HepG2 (cell line): ENCODE measurements at regions not wholly inside any gene's neighbourhood (a gene's known extent, or its start where the extent isn't known, plus 50 kb on each side); places are given as distances from the start of the nearest gene placed in this dataset.

Experiments
- ATAC-seq: fragments of 200-7000 bp; cut with Tn5 transposase; 3 replicates; pipeline ENCODE4 v1.9.1; 2020; ENCODE audit warnings: mild to moderate bottlenecking, moderate library complexity
- BruUV-seq: library from RNA; stranded (reverse); fragments of 400-500 nt; replicated peaks from 2 replicates; lab custom pipeline; 2021; lab: Mats Ljungman, UMichigan
- CTCF ChIA-PET: fragments of 300-600 bp; formaldehyde crosslinking; extraction: SDS; loops from one replicate; lab custom pipeline; 2021; ENCODE audit warnings: low total read pairs, inconsistent platforms, low intra/inter-chr PET ratio; lab: Yijun Ruan, JAX
- POLR2A ChIA-PET: fragments of 350-600 bp; sonication (Branson Sonifier 250); formaldehyde crosslinking; loops from one replicate; lab custom pipeline; 2020; ENCODE audit warnings: antibody characterized with exemption, inconsistent platforms; lab: Yijun Ruan, JAX
- DNase-seq: peaks from one replicate; pipeline ENCODE4 v3.0.0-alpha.2; 2015; ENCODE audit warnings: low spot score
- FAIRE-seq: peaks from 3 replicates; lab custom pipeline; 2011; peaks lifted over from hg19 to GRCh38; lab: Jason Lieb, UNC
- H2AFZ ChIP-seq: one replicate; pipeline ENCODE4 v1.6.1; 2011; ENCODE audit warnings: low read length, inconsistent platforms
- H3K27ac ChIP-seq: fragments of 300-600 bp; 3 replicates; pipeline ENCODE4 v1.8.0; 2011; ENCODE audit warnings: mixed run types, mild to moderate bottlenecking, mixed read lengths, low read length, inconsistent platforms; ENCODE audit not compliant: insufficient read depth; ENCODE audit errors: extremely low read length
- H3K27me3 ChIP-seq, 2 experiments: fragments of 200-600 bp in 1 of 2; 2 replicates in 1 of 2; 3 replicates in 1 of 2; pipeline versions ENCODE4 v1.6.0 to v1.8.0; 2011; ENCODE audit warnings: low read length in 2 of 2, mild to moderate bottlenecking in 2 of 2, moderate library complexity in 2 of 2, inconsistent platforms in 1 of 2; ENCODE audit not compliant: insufficient read depth in 2 of 2, control insufficient read depth in 1 of 2
- H3K36me3 ChIP-seq, 2 experiments: fragments of 200-600 bp in 1 of 2; replicated peaks in 1 of 2; 2 replicates in 1 of 2; 3 replicates in 1 of 2; pipeline versions ENCODE4 v1.5.1 to v1.8.0; 2011; ENCODE audit warnings: low read length in 2 of 2, inconsistent platforms in 1 of 2; ENCODE audit not compliant: insufficient read depth in 2 of 2, control insufficient read depth in 1 of 2
- H3K4me1 ChIP-seq: 2 replicates; pipeline ENCODE4 v1.5.1; 2012; ENCODE audit warnings: low read length, inconsistent platforms; ENCODE audit not compliant: insufficient read depth
- H3K4me2 ChIP-seq: 2 replicates; pipeline ENCODE4 v1.6.0; 2011; ENCODE audit warnings: low read depth, low read length, inconsistent platforms
- H3K4me3 ChIP-seq, 3 experiments: fragments of 200-600 bp in 1 of 3; sonication (generic), shearing (Covaris generic) in 1 of 3; replicated peaks in 1 of 3; 2 replicates each; pipeline ENCODE4 v1.5.1; 2011 to 2016; ENCODE audit warnings: low read length in 3 of 3, inconsistent platforms in 2 of 3, low read depth in 2 of 3, mild to moderate bottlenecking in 2 of 3, control low read depth in 1 of 3, mixed read lengths in 1 of 3; ENCODE audit not compliant: insufficient read depth in 1 of 3
- H3K79me2 ChIP-seq: one replicate; pipeline ENCODE4 v1.6.1; 2011; ENCODE audit warnings: low read length, inconsistent platforms; ENCODE audit not compliant: insufficient read depth
- H3K9ac ChIP-seq: 2 replicates; pipeline ENCODE4 v1.6.0; 2011; ENCODE audit warnings: mild to moderate bottlenecking, low read depth, low read length, inconsistent platforms; ENCODE audit not compliant: insufficient read depth
- H3K9me3 ChIP-seq: 2 replicates; pipeline ENCODE4 v1.5.1; 2012; ENCODE audit warnings: mild to moderate bottlenecking, low read length
- H4K20me1 ChIP-seq: 2 replicates; pipeline ENCODE4 v1.6.0; 2011; ENCODE audit warnings: inconsistent platforms, mild to moderate bottlenecking, low read length, moderate library complexity; ENCODE audit not compliant: insufficient read depth
- ATF1 ChIP-seq: IDR thresholded peaks from 2 replicates; pipeline ENCODE4 v1.6.1; 2016; ENCODE audit warnings: mild to moderate bottlenecking, control low read depth
- CBFB ChIP-seq: sonication (generic); formaldehyde crosslinking; IDR thresholded peaks from 2 replicates; pipeline ENCODE4 v1.4.0; 2020; ENCODE audit warnings: missing genetic modification reagents
- HES4 ChIP-seq: sonication (generic); formaldehyde crosslinking; IDR thresholded peaks from 2 replicates; pipeline ENCODE4 v1.9.0; 2021; ENCODE audit warnings: mild to moderate bottlenecking, missing genetic modification reagents, borderline replicate concordance
- MAX ChIP-seq: IDR thresholded peaks from 2 replicates; pipeline ENCODE4 v1.6.1; 2012; ENCODE audit warnings: inconsistent platforms
- MBD4 ChIP-seq: IDR thresholded peaks from 2 replicates; pipeline ENCODE4 v1.6.1; 2012; ENCODE audit warnings: low read length, inconsistent platforms, borderline replicate concordance
- REXO4 ChIP-seq: sonication (generic); formaldehyde crosslinking; IDR thresholded peaks from 2 replicates; pipeline ENCODE4 v1.8.0; 2022; ENCODE audit warnings: missing genetic modification reagents, mild to moderate bottlenecking, borderline replicate concordance
- SALL2 ChIP-seq: sonication (generic); formaldehyde crosslinking; IDR thresholded peaks from 2 replicates; pipeline ENCODE4 v1.8.1; 2023; ENCODE audit warnings: mild to moderate bottlenecking, missing genetic modification reagents, inconsistent platforms
- SMARCC2 ChIP-seq: fragments of 450-650 bp; IDR thresholded peaks from 2 replicates; pipeline ENCODE4 v1.6.1; 2017; ENCODE audit warnings: antibody characterized with exemption, mild to moderate bottlenecking
- TAF15 ChIP-seq: fragments of 200-400 bp; formaldehyde crosslinking; IDR thresholded peaks from one replicate; pipeline ENCODE4 v1.6.1; 2018; ENCODE audit warnings: mild to moderate bottlenecking, low read depth, low read length; ENCODE audit not compliant: poor library complexity, severe bottlenecking
- TFDP2 ChIP-seq: sonication (generic); formaldehyde crosslinking; IDR thresholded peaks from 2 replicates; pipeline ENCODE4 v1.4.0; 2020; ENCODE audit warnings: missing genetic modification reagents
- TOPORS ChIP-seq: sonication (generic); formaldehyde crosslinking; IDR thresholded peaks from 2 replicates; pipeline ENCODE4 v1.8.0; 2023; ENCODE audit warnings: mild to moderate bottlenecking, missing genetic modification reagents
- ZFP91 ChIP-seq: sonication (generic); formaldehyde crosslinking; IDR thresholded peaks from 2 replicates; pipeline ENCODE4 v1.9.0; 2022; ENCODE audit warnings: missing genetic modification reagents, mild to moderate bottlenecking, borderline replicate concordance
- WGBS: methylation state at CpG from one replicate; pipeline ENCODE4 v1.1.6; 2017; ENCODE audit warnings: low lambda C conversion rate; 5-methylcytosine and 5-hydroxymethylcytosine counted together
- in situ Hi-C: cut with HindIII; loops from 2 replicates; pipeline ENCODE4 v1.10.0; 2017; ENCODE audit warnings: low pct_unique_long_range_greater_than_20kb; ENCODE audit not compliant: extremely low pct_ligation_motif_present
- intact Hi-C: fragments of 100-400 bp; cut with micrococcal nuclease; formaldehyde crosslinking; loops from one replicate; pipeline ENCODE4 v1.10.0; 2022; ENCODE audit not compliant: unreplicated experiment

- ChIA-PET POLR2A (no interaction called here), CTCF (no interaction called here)
- H3K4me2 ChIP-seq, result no peak overlapping the region
- no peaks in the 10 kb centered on the region for H3K4me1 ChIP-seq
- H3K27ac ChIP-seq, result no peak overlapping the region
- H3K79me2 ChIP-seq, result no peaks in the 10 kb centered on the region
- H4K20me1 ChIP-seq, result no peaks in the 10 kb centered on the region
- no TSS peak for BruUV-seq
- no peak for DNase-seq
- H3K27me3 ChIP-seq, result no peaks in the 10 kb centered on the region
- no peak overlapping the region for H3K9ac ChIP-seq
- TF ChIP-seq REXO4 (CRISPR knock-in tag) (no peak), SALL2 (CRISPR knock-in tag) (no peak), TAF15 (no peak), MAX (no peak), TOPORS (no peak), MBD4 (no peak), TFDP2 (CRISPR knock-in tag) (no peak), SMARCC2 (no peak), CBFB (CRISPR knock-in tag) (no peak), HES4 (CRISPR knock-in tag) (no peak), ZFP91 (CRISPR knock-in tag) (no peak), ATF1 (no peak)
- H2AFZ ChIP-seq, result no peak overlapping the region
- in situ Hi-C loops, result no loop called here
- no peaks in the 10 kb centered on the region for H3K9me3 ChIP-seq
- intact Hi-C loops, result no loop called here
- no peak for ATAC-seq
- H3K4me3 ChIP-seq, result no peak overlapping the region
- no peak for FAIRE-seq
- WGBS, result 0% methylated on average over 1 of the region's 4 CpGs
- no peaks in the 10 kb centered on the region for H3K36me3 ChIP-seq
Measured at GRCh38 chr7:51551070-51551469, 234.5 kb upstream of the COBL start.
